ENCODE measurements at regions not wholly inside any gene's neighbourhood (a gene's known extent, or its start where the extent isn't known, plus 50 kb on each side); places are given as distances from the start of the nearest gene placed in this dataset.

DNA sequence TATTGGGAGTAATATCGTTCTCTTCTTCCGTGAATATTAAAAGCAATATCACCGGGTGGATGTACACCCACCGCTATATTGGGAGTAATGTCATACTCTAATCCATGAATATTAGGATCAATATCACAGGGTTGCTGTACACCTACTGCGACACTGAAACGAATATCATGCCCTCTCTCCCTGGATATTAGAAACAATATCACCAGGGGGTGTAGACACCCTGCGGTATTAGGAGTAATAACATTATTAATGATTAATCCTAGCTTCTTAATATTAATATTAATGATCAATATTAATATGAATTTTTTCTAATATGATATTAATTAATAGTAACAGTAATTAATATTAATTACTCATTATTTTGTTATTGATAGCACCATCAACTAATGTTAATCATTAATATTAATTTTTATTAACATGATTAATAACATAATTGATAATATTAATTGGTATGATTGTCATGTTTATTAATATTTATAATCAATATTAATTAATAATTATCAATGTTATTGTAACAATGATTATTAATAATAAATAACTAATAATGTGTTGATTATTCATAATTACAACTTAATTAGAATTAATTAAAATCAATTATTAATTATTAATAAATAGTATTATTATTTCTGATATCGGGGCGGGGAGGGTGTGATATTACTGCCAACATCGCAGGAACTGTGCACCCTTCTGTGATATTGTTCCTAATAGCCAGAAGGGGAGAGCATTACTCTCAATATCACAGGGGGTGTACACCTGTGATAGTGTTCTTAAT lies 121.3 kb upstream of the C1GALT1 start:
- no peak for DNase-seq

DNA sequence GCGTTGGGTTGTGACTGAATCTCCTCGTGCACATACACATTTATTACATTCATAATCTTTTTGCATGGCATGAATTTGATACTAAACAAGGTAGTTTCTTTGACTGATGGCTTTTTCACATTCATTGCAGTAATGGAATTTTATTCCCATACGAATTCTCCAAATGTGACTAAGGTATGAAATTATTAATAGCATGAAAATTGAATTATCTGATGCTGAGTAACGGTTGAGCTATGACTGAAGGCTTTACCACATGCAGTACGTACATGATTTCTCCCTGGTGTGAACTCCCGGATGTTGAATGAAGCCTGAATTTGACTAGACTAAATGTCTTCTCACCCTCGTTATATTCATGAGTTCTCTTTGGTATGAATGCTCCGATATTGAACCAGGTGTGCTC lies 104.4 kb upstream of the C1GALT1 start:
- no peak for DNase-seq

DNA sequence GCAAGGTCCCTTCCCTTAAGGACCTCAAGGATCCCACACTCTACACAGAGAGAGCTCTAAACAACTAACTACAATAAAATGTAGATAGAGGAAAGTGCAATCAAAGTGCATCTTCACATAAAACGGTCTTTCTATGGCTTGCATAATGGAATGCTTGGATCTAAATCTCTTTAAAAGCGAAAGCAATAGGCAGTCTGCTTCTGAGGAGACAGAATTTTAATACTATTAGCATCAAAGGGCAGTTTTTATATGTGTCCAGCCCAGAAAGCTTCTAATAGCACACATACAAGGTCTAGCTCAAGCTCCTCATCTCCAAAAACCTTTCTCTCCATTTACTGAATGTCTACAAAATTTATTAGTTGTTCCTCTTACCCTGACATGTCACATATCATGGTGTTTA lies 101.5 kb upstream of the C1GALT1 start:
- no peak for DNase-seq

DNA sequence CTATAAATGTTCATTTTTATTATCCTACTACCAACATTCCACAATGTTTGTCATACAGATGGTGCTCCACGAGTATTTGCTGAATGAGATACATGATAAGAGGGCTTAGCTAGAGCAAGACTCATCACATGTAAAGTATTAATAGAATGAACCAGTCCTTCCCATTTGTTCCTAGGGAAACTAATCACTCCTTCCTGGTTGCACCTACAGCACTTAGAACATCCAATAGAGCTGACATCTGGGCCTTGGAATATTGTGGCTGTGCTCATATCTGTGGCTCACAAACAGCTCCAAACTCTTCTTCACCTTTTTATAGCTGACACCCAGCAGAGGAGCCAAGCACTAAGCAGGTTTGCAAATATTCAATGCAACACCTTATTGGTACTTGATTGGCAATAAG lies 91.9 kb upstream of the C1GALT1 start:
- DNase-seq, result no peak

DNA sequence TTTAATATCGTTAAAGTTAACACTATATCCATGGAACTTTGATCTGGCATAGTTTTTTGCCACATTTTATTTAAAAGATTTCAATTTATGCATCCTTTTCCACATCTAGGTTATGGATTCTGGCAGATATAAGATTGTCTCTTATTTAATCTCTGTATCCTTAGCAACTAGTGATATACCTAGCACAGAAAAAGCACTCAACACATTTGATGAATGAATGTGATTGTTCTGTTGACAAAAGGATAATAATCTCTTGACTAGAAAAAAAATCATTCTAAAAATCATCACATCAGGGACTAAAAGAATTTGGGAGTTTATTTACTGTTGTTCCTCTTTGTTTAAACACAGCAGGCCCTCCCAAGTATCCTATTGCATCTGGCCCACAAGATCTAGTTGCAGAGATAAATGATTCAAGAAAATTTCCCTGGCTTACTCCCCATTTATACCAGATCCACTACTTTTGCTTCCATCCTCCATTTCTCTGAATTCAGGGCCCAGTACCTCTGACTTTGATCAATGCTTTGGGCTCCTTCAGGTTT lies 84.0 kb upstream of the C1GALT1 start:
- no peak for DNase-seq

DNA sequence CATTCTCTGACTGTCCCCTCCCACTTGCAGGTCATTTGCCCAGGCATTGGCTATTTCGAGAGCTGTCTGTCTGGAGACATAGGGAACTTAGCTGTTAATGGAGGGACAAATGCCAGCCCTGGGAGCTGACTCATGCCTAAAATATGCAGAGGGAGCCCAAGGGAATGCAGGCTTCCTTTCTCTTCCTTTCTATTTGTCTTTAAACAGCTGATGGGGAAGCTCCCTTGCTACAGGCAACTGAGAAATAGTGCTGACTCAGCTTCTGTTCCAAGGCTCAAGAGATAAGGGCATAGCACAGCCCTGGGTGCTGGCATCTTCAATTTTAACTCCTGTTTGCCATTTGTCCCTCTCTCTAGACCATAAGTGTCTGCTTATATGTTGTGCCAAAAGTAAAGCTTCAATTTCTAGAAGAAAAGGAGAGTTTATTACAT lies 82.7 kb upstream of the C1GALT1 start:
- no peak for DNase-seq

DNA sequence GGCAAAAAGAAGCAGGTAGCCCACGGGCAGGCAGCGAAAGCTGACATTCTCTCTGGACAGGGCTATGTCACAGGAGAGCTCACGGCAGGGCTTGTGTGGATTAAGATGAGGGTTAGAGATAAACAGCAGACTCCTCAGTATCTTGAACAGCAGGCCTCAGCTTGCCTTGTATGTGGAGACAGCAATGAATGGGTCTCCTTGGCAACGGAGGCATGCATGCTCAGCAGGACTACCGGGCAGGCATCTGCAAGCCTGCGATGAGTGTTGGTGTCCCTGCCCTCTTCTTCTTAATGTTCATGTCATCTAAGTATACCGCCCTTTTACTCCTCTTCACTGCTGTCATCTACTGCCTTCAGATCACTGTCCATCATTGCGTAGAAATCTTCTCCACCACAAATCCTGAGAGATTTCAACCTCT lies 81.9 kb upstream of the C1GALT1 start:
- DNase-seq, result peak; percentile 15 to 27

DNA sequence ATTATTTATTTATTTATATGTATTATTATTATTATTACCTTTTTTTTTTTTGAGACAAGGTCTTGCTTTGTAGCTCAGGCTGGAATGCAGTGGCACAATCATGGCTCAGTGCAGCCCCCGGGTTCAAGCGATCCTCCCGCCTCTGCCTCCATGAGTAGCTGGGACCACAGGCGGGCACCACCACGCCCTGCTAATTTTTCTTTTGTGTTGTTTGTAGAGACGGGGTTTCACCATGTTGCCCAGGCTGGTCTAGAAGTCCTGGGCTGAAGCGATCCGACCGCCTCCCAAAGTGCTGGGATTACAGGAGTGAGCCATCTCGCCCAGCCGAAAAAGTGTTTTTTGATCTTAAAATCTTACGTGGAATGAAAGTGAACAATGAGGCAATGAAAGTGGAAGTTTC lies 79.4 kb upstream of the C1GALT1 start:
- DNase-seq, result no peak

DNA sequence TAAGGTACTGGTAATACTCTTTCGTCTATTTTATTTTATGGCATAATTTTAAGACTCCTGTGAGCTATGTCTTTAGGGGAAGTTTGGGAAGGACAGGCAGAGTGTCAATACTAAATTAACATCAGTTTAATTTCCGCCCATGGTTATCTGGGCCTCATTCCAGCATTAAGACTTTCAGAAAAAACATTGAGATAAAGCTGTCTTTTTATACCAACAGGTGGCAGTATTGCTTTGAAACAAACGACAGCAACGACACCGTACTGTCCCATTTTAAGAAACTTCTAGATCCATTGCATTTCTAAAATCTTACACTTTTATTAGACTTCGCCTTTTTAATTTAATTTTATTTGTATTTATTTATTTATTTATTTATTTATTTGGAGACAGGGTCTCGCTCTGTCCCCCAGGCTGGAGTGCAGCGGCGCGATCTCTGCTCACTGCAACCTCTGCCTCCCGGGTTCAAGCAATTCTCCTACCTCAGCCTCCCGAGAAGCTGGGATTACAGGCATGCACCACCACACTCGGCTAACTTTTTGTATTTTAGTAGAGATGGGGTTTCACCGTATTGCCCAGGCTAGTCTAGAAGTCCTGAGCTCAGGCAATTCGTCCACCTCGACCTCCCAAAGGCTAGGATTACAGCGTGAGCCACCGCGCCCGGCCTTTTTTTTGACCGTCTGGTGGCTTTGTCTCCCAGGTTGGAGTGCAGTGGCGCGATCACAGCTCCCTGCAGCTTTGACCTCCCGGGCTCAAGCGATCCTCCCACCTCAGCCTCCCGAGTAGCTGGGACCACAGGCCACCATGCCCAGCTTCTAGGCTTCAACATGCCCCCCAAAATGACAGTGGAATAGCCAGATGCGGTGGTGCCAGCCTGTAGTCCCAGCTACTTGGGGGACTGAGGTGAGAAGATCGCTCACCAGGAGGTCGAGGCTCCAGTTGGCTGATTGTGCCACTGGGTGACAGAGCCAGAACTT lies 78.7 kb upstream of the C1GALT1 start:
- DNase-seq, result no peak

DNA sequence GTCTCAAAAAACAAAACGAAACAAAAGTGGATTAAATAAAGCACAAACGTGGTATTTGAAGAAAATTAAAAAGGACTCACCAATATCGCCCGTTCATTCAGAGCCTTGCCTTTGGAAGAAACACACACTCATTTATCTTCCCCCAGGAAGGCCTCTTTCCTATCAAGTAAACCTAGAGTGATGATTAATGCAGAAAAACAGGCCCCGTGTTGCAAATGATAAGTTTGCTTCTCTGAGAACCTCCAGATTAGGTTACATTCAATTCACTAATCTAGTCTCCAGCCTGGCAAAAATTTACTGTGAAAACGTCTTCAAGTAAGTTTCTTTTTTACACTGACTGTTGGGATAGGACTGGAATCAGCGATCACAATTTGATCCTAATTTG lies 78.0 kb upstream of the C1GALT1 start:
- no peak for DNase-seq

DNA sequence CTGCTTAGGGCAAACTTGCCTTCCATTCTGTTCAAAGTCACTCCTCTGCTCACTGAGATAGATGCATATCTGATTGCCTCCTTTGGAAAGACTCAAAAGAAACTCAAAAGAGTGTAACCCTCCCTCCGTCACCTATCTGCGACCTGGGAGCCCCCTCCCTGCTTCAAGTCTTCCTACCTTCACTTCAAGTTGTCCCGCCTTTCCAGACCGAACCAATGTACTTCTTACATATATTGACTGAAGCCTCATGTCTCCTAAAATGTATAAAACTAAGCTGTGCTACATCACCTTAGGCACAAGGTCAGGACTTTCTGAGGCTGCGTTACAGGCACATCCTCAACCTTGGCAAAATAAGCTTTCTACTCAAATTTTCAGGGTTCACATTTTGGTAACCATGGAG lies 77.4 kb upstream of the C1GALT1 start:
- no peak for DNase-seq

DNA sequence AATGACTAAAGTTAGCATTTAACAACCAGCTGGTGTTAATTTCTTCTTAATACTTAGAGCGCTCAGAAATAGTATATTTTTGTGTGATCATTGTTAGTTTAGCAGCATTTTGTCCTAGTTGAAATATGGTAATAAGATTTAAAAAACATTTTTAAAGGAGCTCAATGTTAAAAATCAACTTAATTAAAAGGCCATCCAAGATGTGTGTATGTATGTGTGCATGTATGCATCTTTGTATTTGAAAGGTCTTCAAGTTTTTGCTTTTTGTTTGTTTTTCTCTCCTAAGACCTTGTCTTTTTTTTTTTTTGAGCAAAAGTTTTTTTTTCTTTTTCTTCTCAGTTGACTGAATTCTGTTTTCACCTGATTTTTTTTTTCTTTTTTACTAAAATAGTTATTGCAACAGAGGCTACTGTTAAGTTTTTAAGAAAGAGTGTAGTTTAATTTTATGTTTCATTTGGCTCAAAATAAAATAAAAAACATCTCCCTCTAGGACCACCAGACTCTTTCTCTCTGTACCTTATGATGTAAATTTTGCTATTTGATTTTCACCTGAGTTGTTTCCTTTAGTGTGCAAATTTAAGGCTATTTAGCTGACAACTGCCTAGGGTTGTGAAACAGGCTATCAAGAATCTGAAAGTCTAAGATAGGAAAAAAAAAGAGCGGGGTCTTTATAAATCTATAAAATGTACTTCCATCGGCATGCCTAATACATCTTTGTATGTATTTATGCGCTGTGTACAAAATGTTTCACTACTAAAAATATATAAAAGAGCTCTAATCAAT lies 76.4 kb upstream of the C1GALT1 start:
- DNase-seq, result no peak

DNA sequence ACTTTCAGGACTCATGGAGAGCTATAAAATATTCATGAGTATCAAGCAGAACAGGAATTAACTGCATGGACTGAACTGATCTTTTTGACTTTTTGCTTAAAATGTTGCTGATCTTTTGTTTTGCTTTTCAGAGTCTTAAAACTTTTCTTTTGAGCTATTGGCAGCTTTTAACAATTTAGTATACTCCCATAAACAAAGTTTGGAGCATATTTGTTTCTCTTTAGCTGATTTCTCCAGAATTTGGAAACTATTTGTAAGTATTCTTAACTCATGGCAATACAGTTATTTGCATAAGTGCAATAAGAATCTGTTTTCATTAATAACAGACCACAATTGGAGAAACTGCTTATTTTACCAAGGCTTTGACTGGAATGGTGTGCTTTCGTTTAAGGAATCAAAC lies 73.4 kb upstream of the C1GALT1 start:
- no peak for DNase-seq

DNA sequence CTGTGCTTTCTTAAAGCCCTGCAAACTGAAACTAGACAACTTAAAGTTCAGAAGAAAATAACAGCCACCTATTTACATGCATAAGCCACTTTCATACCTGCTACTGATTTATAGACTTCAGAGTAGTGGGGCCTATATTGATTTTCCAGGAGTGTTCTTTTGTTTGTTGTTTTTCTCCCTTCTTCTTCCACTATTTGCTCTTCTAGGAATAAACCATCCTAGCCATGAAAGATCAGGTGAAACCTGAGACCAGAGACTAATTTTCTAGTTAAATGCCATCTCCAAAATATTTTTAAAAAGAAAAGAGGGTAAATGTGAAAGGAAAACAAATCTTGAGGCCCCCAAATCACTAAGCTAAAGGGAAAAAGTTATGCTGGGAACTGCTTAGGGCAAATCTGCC lies 72.4 kb upstream of the C1GALT1 start:
- no peak for DNase-seq

DNA sequence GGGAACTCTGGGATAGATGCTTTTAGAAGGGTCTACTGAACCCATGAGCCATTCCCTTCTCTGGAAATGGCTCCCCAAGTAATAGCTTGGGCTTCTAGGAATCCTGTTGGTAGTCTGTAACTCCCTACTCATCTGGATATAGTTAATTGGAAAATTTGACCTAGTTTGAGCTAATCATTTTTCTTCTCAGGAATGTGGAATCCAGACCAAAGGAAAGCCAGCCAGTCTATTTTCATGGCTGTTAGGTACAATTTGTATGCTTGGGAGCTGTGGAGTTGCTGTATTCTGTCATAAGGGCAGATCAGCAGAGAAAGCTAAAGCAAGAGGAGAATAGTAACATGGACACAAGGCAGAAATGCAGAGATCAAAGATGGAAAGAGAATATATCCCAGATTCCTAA lies 71.6 kb upstream of the C1GALT1 start:
- DNase-seq, result no peak

DNA sequence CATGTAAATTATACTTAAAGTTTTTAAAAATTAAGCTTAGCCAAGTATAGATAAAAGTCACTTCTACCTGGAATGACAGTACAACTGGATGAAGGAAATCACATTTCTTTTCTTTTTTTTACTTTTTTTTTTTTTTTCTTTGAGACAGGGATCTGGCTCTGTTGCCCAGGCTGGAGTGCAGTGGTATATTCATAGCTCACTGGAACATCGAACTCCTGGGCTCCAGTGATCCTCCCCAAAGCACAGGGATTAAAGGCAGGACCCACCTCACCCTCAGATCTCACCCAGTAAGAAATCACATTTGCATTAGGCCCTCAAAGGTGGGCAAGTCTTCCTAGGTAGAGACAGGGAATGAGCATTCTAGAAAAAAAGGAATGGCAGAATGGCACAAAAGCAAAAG lies 69.5 kb upstream of the C1GALT1 start:
- no peak for DNase-seq

DNA sequence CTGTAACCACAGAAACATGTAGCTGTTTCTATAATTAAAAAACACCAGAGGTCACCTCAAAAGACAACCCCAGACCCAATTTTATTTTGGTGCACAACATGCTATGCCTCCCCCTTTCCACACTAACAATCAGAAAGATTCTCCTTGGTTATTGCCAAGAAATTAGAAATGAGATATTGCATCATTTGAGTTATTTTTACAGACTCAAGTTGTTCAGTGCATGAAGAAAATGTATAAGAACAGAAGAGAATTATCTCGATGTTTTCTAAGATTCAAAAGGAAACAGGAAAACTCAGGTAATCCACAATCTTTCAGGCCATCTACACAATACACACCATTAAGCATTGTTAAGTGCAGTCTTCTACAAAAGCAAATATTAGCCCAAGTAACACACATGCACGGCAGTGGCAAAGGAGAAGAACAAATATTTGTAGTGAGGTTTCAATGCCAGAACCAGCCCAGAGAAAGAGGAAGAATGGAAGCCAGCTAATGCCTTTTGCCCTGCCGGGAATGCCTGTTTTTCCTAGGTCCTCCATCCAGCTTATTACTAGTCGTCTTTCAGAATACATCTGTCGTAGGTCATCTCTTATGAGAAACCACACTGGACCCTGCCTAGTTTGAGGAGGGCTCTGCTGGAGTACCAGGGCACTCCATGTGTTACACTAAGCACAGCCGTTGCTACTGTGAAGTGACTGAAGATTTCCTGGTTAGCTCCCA lies 67.6 kb upstream of the C1GALT1 start:
- no peak for DNase-seq

DNA sequence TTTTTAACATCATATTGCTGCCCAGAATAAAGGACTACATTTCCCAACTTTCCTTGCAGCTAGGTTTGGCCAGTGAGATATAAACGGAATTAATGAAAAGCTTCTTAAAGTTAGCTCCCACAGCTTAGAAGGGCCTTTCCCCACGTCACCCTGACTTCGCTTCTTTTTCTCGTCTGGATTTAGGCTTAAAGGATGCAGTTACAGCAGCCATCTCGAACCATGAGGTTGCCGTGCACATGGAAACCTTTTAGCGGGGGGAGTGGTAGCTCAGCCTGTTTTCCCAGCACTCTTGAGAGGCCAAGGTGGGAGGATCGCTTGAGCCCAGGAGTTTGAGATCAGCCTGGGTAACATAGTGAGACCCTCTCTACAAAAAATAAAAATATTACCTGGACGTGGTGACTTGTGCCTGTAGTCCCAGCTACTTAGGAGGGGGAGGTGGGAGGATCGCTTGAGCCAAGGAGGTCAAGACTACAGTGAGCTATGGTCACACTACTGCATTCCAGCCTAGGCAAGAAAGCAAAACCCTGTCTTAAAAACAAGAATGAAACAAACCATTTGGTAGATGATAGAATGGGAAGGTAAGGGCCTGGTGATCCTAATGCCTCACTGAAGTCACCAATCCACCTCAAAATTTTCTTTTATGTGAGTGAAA lies 64.3 kb upstream of the C1GALT1 start:
- no peak for DNase-seq

DNA sequence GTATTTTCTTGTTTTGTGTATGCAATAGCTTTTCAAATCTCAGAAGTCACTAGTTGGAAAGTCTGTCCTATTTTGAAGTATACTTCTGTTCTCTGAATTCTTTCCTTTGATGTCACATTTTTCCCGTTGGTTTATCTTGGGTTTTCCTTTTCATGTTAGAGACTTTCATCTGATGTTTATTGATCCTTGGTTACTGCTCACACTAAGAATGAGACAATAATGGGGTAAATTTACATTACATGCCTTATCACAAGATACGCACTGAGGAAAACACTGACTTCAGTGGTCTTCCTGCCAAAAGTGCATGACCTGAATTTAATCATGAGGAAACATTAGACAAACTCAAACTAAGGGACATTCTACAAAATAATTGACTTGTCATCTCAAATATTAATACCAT lies 63.5 kb upstream of the C1GALT1 start:
- DNase-seq, result no peak

DNA sequence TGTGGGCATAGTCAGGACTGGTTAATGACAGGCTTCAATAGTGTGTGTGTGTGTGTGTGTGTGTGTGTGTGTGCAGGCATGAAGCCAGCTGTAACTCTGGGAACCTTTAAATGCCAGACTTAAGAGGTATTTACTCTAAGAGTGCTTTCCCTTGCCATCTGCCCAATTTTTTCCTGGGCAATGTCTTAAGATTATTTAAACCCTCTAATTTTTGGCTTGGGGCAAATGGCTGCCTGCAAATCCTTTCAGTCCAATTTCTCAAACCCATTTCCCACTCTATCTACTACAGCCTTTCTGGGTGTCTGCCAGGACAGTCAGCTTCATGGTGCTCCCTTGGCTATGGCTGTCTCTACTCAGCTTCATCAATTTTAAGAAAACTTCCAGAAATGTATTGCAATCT lies 62.6 kb upstream of the C1GALT1 start:
- no peak for DNase-seq

DNA sequence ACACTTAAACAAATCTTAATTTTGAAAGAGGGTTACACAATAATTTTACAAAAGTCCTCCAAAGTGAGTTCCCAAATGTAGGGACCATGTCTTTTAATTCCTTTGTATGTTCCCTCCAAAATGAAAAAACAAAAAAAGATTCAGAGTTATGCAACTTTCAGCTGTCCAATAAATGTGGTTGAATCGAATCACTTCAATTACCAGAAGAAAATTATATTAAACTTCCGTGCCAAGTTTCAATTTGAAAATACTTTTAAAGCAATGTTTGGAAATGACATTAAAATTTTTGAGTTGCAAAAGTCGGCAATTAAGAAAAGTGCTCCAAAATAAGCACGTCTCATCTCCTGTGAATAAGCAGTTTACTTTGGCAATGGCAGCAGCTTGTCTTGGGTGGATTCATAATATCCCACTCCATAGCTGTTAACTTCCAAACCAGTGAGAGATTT lies 60.3 kb upstream of the C1GALT1 start:
- no peak for DNase-seq
